PFSK-1 (cell line): ENCODE measurements at regions not wholly inside any gene's neighbourhood (a gene's known extent, or its start where the extent isn't known, plus 50 kb on each side); places are given as distances from the start of the nearest gene placed in this dataset.

ENCODE experiments used
- POLR2AphosphoS5 ChIP-seq: IDR thresholded peaks from 2 replicates; pipeline ENCODE4 v1.6.1; 2012; ENCODE audit warnings: low read depth, mild to moderate bottlenecking, control low read depth, low read length, moderate library complexity
- SIN3A ChIP-seq: IDR thresholded peaks from 2 replicates; pipeline ENCODE4 v1.6.1; 2012; ENCODE audit warnings: mild to moderate bottlenecking, low read length, moderate library complexity, borderline replicate concordance; ENCODE audit not compliant: insufficient read depth
- TAF1 ChIP-seq: IDR thresholded peaks from 2 replicates; pipeline ENCODE4 v1.6.1; 2012; ENCODE audit warnings: low read length, control low read depth, borderline replicate concordance; ENCODE audit not compliant: insufficient read depth

DNA sequence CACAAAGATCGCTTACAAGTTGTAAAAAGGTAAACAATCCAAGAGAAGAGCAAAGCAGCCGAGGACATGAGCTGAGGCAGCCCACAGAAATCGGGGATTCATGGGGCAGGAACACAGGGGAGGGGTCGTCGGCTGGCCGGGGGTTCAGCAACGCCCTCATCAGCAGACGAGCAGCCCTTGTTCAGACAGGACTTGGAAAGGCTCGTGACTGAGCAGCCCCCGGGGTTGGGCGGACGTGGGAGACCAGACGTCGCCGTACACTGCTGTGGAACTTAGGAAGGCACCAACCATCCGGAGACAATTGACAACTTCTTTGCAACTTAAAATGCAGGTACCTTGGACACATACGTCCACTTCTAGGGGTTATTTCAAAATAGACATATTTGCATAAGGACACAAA, 370.5 kb downstream of the BRD1 start:
- no peak for TF ChIP-seq POLR2AphosphoS5
- no peak for TF ChIP-seq SIN3A
- no peak for TF ChIP-seq TAF1
